ENCODE measurements at regions not wholly inside any gene's neighbourhood (a gene's known extent, or its start where the extent isn't known, plus 50 kb on each side); places are given as distances from the start of the nearest gene placed in this dataset.

DNA sequence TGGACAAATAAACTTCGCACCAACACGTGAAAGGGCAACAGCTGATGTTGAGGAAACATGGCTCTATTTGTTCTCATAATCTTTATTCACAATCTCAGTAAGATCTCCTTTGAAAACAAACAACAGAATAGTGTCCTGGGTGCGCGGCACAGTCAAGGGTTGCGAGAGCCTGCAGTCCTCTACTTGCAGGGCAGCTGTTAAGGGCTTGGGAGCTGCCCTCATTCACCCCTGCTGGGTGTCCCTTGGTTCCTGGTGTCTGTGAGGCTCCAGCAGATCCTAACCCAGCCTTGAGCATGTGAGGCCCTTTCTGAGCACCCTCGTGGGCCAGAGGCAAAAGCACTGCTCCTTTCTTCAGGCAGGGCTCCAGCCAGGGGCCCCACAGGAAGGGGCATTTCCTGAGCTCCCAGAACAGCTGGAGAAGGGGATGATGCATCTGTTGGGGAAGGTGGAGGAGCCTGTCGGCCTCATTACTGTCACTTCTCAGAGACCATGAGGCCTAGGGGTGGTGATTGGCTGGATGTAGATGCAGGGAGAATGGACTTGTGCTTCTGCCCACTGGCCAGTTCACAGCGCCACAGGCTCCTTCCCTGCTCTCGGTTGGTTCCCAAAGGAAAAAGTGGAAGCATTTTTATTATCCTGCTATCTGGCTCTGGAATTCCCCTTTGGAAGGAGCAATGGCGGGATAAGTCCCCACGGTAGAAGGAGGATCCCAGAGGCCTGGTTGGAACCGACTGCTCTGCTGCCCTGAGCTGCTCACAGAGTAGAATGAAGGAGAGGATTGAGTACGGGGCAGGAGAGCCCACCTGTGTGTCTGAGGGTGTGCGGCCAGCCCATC lies 51.9 kb upstream of the KLF13 start:
- DNase-seq (ENCODE audit: low read depth in 1 of 2, low spot score in 1 of 2): no peak

- DNase-seq (ENCODE audit: low read depth in 1 of 2, low spot score in 1 of 2): no peak
Measured at GRCh38 chr15:31275331-31276262, 51.0 kb upstream of the KLF13 start.

GRCh38 chr15:31276596-31277298 lies 49.9 kb upstream of the KLF13 start:
- DNase-seq (ENCODE audit: low read depth in 1 of 2, low spot score in 1 of 2): no peak
